B cell (primary cell): ENCODE measurements at regions not wholly inside any gene's neighbourhood (a gene's known extent, or its start where the extent isn't known, plus 50 kb on each side); places are given as distances from the start of the nearest gene placed in this dataset.

Experiments
- ATAC-seq: fragments of 200-7000 bp; cut with Tn5 transposase; one replicate; pipeline ENCODE4 v1.10.0; 2021; ENCODE audit warnings: low read depth, mild to moderate bottlenecking, moderate number of reproducible peaks, moderate library complexity
- CTCF ChIA-PET: fragments of 350-600 bp; sonication (Branson Sonifier 250); formaldehyde crosslinking; loops from one replicate; lab custom pipeline; 2021; ENCODE audit warnings: antibody characterized with exemption, inconsistent platforms; lab: Charles Lee
- POLR2A ChIA-PET: fragments of 350-600 bp; sonication (Branson Sonifier 250); formaldehyde crosslinking; loops from one replicate; lab custom pipeline; 2021; ENCODE audit warnings: antibody characterized with exemption; lab: Charles Lee
- DNase-seq: peaks from one replicate; pipeline ENCODE4 v3.0.0; 2013
- H2AFZ ChIP-seq: 2 replicates; pipeline ENCODE4 v1.6.1; 2012; ENCODE audit warnings: mild to moderate bottlenecking, low read depth, low read length; ENCODE audit not compliant: insufficient read depth, poor library complexity, severe bottlenecking
- H3K27ac ChIP-seq, 2 donors: 1 replicate in 1 of 2; 2 replicates in 1 of 2; pipeline ENCODE4 v1.5.1; 2012 to 2013; ENCODE audit warnings: low read length in 2 of 2, mild to moderate bottlenecking in 2 of 2, moderate library complexity in 1 of 2
- H3K27me3 ChIP-seq, 4 experiments: fragments of 200-600 bp in 1 of 4; sonication (generic) in 1 of 4; replicated peaks in 1 of 4; 1 replicate in 2 of 4; 2 replicates in 2 of 4; pipeline versions ENCODE4 v1.6.1 to v1.7.0; 2013 to 2016; ENCODE audit warnings: low read length in 3 of 4, mild to moderate bottlenecking in 2 of 4, mixed read lengths in 1 of 4, moderate library complexity in 1 of 4; ENCODE audit not compliant: insufficient read depth in 4 of 4, control insufficient read depth in 3 of 4; ENCODE audit errors: control extremely low read depth in 1 of 4
- H3K36me3 ChIP-seq, 2 experiments: replicated peaks in 1 of 2; 1 replicate in 1 of 2; 2 replicates in 1 of 2; pipeline versions ENCODE4 v1.6.1 to v1.7.1; 2013; ENCODE audit warnings: low read length in 1 of 2; ENCODE audit not compliant: insufficient read depth in 2 of 2, control insufficient read depth in 1 of 2; ENCODE audit errors: control extremely low read depth in 1 of 2, extremely low read depth in 1 of 2
- H3K4me1 ChIP-seq, 2 donors: fragments of 200-600 bp in 1 of 2; sonication (generic) in 1 of 2; 1 replicate in 1 of 2; 2 replicates in 1 of 2; pipeline versions ENCODE4 v1.5.1 to v1.6.1; 2013 to 2017; ENCODE audit warnings: low read length in 2 of 2; ENCODE audit not compliant: control insufficient read depth in 2 of 2, insufficient read depth in 2 of 2
- H3K4me2 ChIP-seq: replicated peaks from 2 replicates; pipeline ENCODE3; 2012; ENCODE audit warnings: mild to moderate bottlenecking, low read depth, low read length; ENCODE audit not compliant: poor library complexity, severe bottlenecking
- H3K4me3 ChIP-seq, 5 experiments: fragments of 200-600 bp in 1 of 5; sonication (generic) in 1 of 5; 1 replicate in 3 of 5; 2 replicates in 2 of 5; pipeline versions ENCODE4 v1.5.1 to v1.7.0; 2011 to 2016; ENCODE audit warnings: low read length in 4 of 5, mild to moderate bottlenecking in 4 of 5, low read depth in 2 of 5, control low read depth in 1 of 5, moderate library complexity in 1 of 5; ENCODE audit not compliant: insufficient read depth in 1 of 5; ENCODE audit errors: control extremely low read depth in 1 of 5, extremely low read depth in 1 of 5
- H3K79me2 ChIP-seq: fragments of 200-600 bp; sonication (generic); one replicate; pipeline ENCODE4 v1.6.0; 2016; ENCODE audit warnings: low read length; ENCODE audit not compliant: control insufficient read depth, insufficient read depth
- H3K9ac ChIP-seq: fragments of 200-600 bp; sonication (generic); 2 replicates; pipeline ENCODE4 v1.6.1; 2017; ENCODE audit warnings: mild to moderate bottlenecking, low read length, moderate library complexity
- H3K9me3 ChIP-seq, 3 donors: one replicate each; pipeline versions ENCODE4 v1.6.1 to v1.7.1; 2013; ENCODE audit warnings: low read length in 2 of 3; ENCODE audit not compliant: control insufficient read depth in 2 of 3, insufficient read depth in 1 of 3; ENCODE audit errors: control extremely low read depth in 1 of 3
- H4K20me1 ChIP-seq: 2 replicates; pipeline ENCODE4 v1.6.0; 2012; ENCODE audit warnings: mild to moderate bottlenecking, low read length; ENCODE audit not compliant: insufficient read depth, control insufficient read depth, poor library complexity, severe bottlenecking
- H3K27ac Mint-ChIP-seq: one replicate; pipeline ENCODE4 v1.8.0; 2021; ENCODE audit warnings: mixed read lengths
- H3K27me3 Mint-ChIP-seq: one replicate; pipeline ENCODE4 v1.8.0; 2021; ENCODE audit warnings: mixed read lengths
- H3K4me1 Mint-ChIP-seq: one replicate; pipeline ENCODE4 v1.8.0; 2021; ENCODE audit warnings: mixed read lengths
- H3K4me3 Mint-ChIP-seq: one replicate; pipeline ENCODE4 v1.8.0; 2021; ENCODE audit warnings: mixed read lengths
- H3K9me3 Mint-ChIP-seq: one replicate; pipeline ENCODE4 v1.8.0; 2022; ENCODE audit warnings: mixed read lengths; ENCODE audit not compliant: insufficient read depth
- EZH2 ChIP-seq: IDR thresholded peaks from 2 replicates; pipeline ENCODE4 v1.6.1; 2012; ENCODE audit warnings: borderline replicate concordance, low read depth, mild to moderate bottlenecking, moderate library complexity, low read length; ENCODE audit not compliant: insufficient read depth, poor library complexity, severe bottlenecking
- WGBS: methylation state at CpG from one replicate; pipeline ENCODE4 v1.1.5; 2013; ENCODE audit warnings: missing lambda C conversion rate; ENCODE audit not compliant: insufficient coverage; 5-methylcytosine and 5-hydroxymethylcytosine counted together
- intact Hi-C: fragments of 100-400 bp; cut with micrococcal nuclease; formaldehyde crosslinking; loops from one replicate; pipeline ENCODE4 v1.10.0; 2022
- TF ChIP-seq, protein P1 (sequence below): fragments of 200-600 bp; IDR thresholded peaks from one replicate; pipeline ENCODE4 v1.8.0; 2022; ENCODE audit warnings: antibody characterized with exemption, mild to moderate bottlenecking

DNA sequence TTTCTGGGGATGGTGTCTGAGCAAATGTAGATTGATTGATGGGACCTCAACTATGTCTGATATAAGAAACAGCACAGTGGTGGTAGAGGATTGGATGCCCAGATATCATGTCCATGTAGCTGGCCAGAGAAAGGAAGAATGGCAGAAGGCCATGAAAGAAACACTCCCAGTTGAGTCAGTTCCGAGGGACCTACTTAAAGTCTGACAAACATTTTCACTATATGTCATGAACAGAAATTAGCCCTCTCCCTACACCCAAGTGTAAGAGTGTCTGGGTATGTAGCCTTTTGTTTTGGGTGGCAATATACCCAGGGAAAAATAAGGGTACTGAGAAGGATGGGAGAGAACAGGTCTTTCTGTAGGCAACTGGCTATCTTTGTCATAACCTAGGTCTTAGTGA, 434.2 kb downstream of the BCKDHB start:
- intact Hi-C loops = no loop called here
- no peak for TF ChIP-seq EZH2
- TF ChIP-seq, protein P1, sequence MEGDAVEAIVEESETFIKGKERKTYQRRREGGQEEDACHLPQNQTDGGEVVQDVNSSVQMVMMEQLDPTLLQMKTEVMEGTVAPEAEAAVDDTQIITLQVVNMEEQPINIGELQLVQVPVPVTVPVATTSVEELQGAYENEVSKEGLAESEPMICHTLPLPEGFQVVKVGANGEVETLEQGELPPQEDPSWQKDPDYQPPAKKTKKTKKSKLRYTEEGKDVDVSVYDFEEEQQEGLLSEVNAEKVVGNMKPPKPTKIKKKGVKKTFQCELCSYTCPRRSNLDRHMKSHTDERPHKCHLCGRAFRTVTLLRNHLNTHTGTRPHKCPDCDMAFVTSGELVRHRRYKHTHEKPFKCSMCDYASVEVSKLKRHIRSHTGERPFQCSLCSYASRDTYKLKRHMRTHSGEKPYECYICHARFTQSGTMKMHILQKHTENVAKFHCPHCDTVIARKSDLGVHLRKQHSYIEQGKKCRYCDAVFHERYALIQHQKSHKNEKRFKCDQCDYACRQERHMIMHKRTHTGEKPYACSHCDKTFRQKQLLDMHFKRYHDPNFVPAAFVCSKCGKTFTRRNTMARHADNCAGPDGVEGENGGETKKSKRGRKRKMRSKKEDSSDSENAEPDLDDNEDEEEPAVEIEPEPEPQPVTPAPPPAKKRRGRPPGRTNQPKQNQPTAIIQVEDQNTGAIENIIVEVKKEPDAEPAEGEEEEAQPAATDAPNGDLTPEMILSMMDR = no peak
- Histone ChIP-seq H3K79me2 (no peaks in the 10 kb centered on the region), H3K9ac (no peak overlapping the region), H3K36me3 (no peaks in the 10 kb centered on the region), H3K27me3 (peaks cover 0 to 3% (median 0%) of the 10 kb centered on the region in 4 experiments), H4K20me1 (no peaks in the 10 kb centered on the region), H3K9me3 (no peaks in the 10 kb centered on the region), H3K4me2 (no peak overlapping the region), H3K4me3 (no peak overlapping the region), H2AFZ (no peak overlapping the region), H3K27ac (no peak overlapping the region), H3K4me1 (no peaks in the 10 kb centered on the region)
- Mint-ChIP-seq H3K9me3 (no peaks in the 10 kb centered on the region), H3K4me3 (no peak overlapping the region), H3K27me3 (no peaks in the 10 kb centered on the region), H3K4me1 (no peaks in the 10 kb centered on the region), H3K27ac (no peak overlapping the region)
- no CpG with 5 or more reads among the region's 1 CpG for WGBS
- DNase-seq (no peak), ATAC-seq (no peak)
- ChIA-PET POLR2A (no interaction called here), CTCF (no interaction called here)

DNA sequence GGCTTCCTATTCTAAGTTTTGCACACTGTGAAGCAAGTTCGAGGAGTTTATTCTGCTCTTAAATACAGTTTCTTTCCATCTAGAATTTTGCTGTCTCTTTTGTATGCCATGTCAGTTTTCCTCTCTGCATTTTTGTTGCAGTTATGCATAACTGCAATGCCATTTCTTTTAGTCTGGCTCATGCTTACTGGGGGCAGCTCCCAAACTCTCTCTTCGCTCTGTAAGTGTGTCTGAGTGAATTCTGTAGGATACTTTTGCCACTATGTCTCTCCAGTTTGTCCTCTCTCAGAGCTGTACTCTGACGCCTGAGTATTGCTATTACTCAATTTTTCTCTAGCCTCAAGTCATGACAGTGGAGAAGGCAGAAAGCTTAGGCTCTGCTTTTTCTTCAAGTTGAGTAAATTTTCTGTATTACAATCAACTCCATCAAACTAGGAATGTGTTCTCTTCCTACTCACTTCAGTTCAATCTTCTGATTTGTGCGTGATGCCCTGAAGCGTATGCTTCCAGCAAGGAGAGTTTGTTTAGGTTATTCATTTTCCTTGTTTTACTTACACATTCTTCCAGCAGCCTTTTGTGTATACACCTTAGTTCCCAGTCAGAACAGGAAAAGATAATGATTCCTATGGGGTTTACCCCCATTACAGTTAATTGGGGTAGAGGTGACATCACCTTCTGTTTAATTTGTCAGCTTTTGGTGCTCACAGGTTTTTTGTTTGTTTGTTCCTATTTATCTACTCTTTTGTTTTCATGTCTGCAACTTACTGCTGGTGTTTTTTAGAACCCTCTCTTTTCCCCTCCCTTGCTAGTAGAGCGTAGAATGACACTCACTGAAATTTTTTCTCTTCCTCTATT, 430.9 kb downstream of the BCKDHB start:
- H3K4me3 ChIP-seq = no peak overlapping the region
- Mint-ChIP-seq H3K27ac (no peak overlapping the region), H3K4me3 (no peak overlapping the region), H3K27me3 (no peaks in the 10 kb centered on the region), H3K9me3 (no peaks in the 10 kb centered on the region), H3K4me1 (no peaks in the 10 kb centered on the region)
- WGBS = 80% methylated on average over 1 of the region's 6 CpGs
- DNase-seq = no peak
- no peaks in the 10 kb centered on the region for H3K36me3 ChIP-seq
- no peaks in the 10 kb centered on the region for H3K9me3 ChIP-seq
- CTCF ChIA-PET = no interaction called here
- TF ChIP-seq EZH2 = no peak
- TF ChIP-seq, protein P1 = no peak
- POLR2A ChIA-PET = no interaction called here
- no peaks in the 10 kb centered on the region for H4K20me1 ChIP-seq
- no peak overlapping the region for H3K9ac ChIP-seq
- H3K27me3 ChIP-seq = peaks cover 0 to 3% (median 0%) of the 10 kb centered on the region in 4 experiments
- no peak overlapping the region for H3K27ac ChIP-seq
- no peak overlapping the region for H2AFZ ChIP-seq
- no peaks in the 10 kb centered on the region for H3K79me2 ChIP-seq
- no peaks in the 10 kb centered on the region for H3K4me1 ChIP-seq
- intact Hi-C loops = no loop called here
- ATAC-seq = no peak
- H3K4me2 ChIP-seq = no peak overlapping the region
